Prostate gland (tissue), 2 donors: ENCODE measurements at regions not wholly inside any gene's neighbourhood (a gene's known extent, or its start where the extent isn't known, plus 50 kb on each side); places are given as distances from the start of the nearest gene placed in this dataset.

ENCODE experiments used
- CTCF ChIP-seq, 4 experiments: fragments of 200-600 bp in 2 of 4; fragments of 450-650 bp in 2 of 4; sonication (generic) in 2 of 4; IDR thresholded peaks; 1 replicate in 3 of 4; 2 replicates in 1 of 4; pipeline ENCODE4 v1.5.1; 2016 to 2019; ENCODE audit warnings: antibody characterized with exemption in 4 of 4, mild to moderate bottlenecking in 2 of 4, moderate library complexity in 2 of 4
- POLR2A ChIP-seq: fragments of 450-650 bp; IDR thresholded peaks from one replicate; pipeline ENCODE4 v1.6.1; 2016; ENCODE audit warnings: antibody characterized with exemption, mild to moderate bottlenecking

GRCh38 chr14:86464341-86464740 is 934.4 kb downstream of the FLRT2 start:
- no peak for TF ChIP-seq POLR2A
- TF ChIP-seq CTCF (IDR thresholded peaks at IDR 0.05) = no peak
